ENCODE measurements at regions not wholly inside any gene's neighbourhood (a gene's known extent, or its start where the extent isn't known, plus 50 kb on each side); places are given as distances from the start of the nearest gene placed in this dataset.

- no peak for TF ChIP-seq EZH2 (IDR thresholded peaks at IDR 0.05)
- TF ChIP-seq POLR2AphosphoS5 (IDR thresholded peaks at IDR 0.05; ENCODE audit: borderline replicate concordance, low read depth, low read length): no peak
- no peak for TF ChIP-seq FOXP2 (optimal IDR thresholded peaks at IDR 0.05; ENCODE audit: control extremely low read depth, extremely low read length, insufficient read depth)
Observed at GRCh38 chr16:62709794-62710193, 673.6 kb upstream of the CDH8 start.

All from SK-N-MC (cell line).